Fibroblast of gingiva (primary cell): ENCODE measurements at regions not wholly inside any gene's neighbourhood (a gene's known extent, or its start where the extent isn't known, plus 50 kb on each side); places are given as distances from the start of the nearest gene placed in this dataset.

Experiments
- DNase-seq: peaks from one replicate; pipeline ENCODE4 v3.0.0-alpha.2; 2011; ENCODE audit warnings: low read depth

GRCh38 chr4:125140966-125141495 lies 173.7 kb upstream of the FAT4 start:
- peak; percentile 26 for DNase-seq

GRCh38 chr4:125135652-125136051 lies 179.1 kb upstream of the FAT4 start:
- no peak for DNase-seq

GRCh38 chr4:125132729-125133128 lies 182.0 kb upstream of the FAT4 start:
- DNase-seq = no peak

GRCh38 chr4:125131891-125132680 lies 182.7 kb upstream of the FAT4 start:
- peak; percentile 72 for DNase-seq

- DNase-seq = no peak
Measured at GRCh38 chr4:125125276-125125675, 189.5 kb upstream of the FAT4 start.

- DNase-seq = peak; percentile 56
Measured at GRCh38 chr4:125123570-125124109, 191.1 kb upstream of the FAT4 start.

- no peak for DNase-seq
Measured at GRCh38 chr4:125121581-125121980, 193.2 kb upstream of the FAT4 start.

- peak; percentile 17 for DNase-seq
Measured at GRCh38 chr4:125116431-125116830, 198.3 kb upstream of the FAT4 start.

- DNase-seq = peak; percentile 65
Measured at GRCh38 chr4:125115941-125116340, 198.8 kb upstream of the FAT4 start.

- peak; percentile 63 for DNase-seq
Measured at GRCh38 chr4:125115476-125115875, 199.3 kb upstream of the FAT4 start.

GRCh38 chr4:125112536-125112935 lies 202.2 kb upstream of the FAT4 start:
- DNase-seq = peak; percentile 50

- DNase-seq = no peak
Measured at GRCh38 chr4:125111323-125111722, 203.4 kb upstream of the FAT4 start.

GRCh38 chr4:125105561-125105960 lies 209.2 kb upstream of the FAT4 start:
- DNase-seq = peak; percentile 73

- no peak for DNase-seq
Measured at GRCh38 chr4:125104616-125105015, 210.1 kb upstream of the FAT4 start.

- DNase-seq = peak; percentile 27
Measured at GRCh38 chr4:125101719-125102118, 213.0 kb upstream of the FAT4 start.

- DNase-seq = no peak
Measured at GRCh38 chr4:125097729-125098128, 217.0 kb upstream of the FAT4 start.

- DNase-seq = no peak
Measured at GRCh38 chr4:125096662-125097061, 218.1 kb upstream of the FAT4 start.

GRCh38 chr4:125091541-125091940 lies 223.2 kb upstream of the FAT4 start:
- DNase-seq = no peak

GRCh38 chr4:125091101-125091500 lies 223.7 kb upstream of the FAT4 start:
- no peak for DNase-seq

- no peak for DNase-seq
Measured at GRCh38 chr4:125084608-125085007, 230.1 kb upstream of the FAT4 start.

GRCh38 chr4:125082729-125083417 lies 231.9 kb upstream of the FAT4 start:
- no peak for DNase-seq

- DNase-seq = no peak
Measured at GRCh38 chr4:125072269-125072668, 242.5 kb upstream of the FAT4 start.

GRCh38 chr4:125070861-125071260 lies 243.9 kb upstream of the FAT4 start:
- no peak for DNase-seq
